SU-DHL-6 (cell line): ENCODE measurements at regions not wholly inside any gene's neighbourhood (a gene's known extent, or its start where the extent isn't known, plus 50 kb on each side); places are given as distances from the start of the nearest gene placed in this dataset.

Experiments
- EZH2phosphoT487 ChIP-seq: fragments of 200-600 bp; sonication (generic), shearing (Covaris generic); conservative IDR thresholded peaks from 2 replicates; pipeline ENCODE4 v1.6.1; 2018; ENCODE audit warnings: mild to moderate bottlenecking, antibody characterized with exemption, low read length, moderate library complexity, mixed read lengths
- TF ChIP-seq, protein P1 (sequence below): fragments of 200-600 bp; sonication (generic); IDR thresholded peaks from one replicate; pipeline ENCODE4 v1.5.1; 2017; ENCODE audit warnings: antibody characterized with exemption, mild to moderate bottlenecking, low read length, moderate library complexity; ENCODE audit not compliant: insufficient read depth, poor library complexity, severe bottlenecking

DNA sequence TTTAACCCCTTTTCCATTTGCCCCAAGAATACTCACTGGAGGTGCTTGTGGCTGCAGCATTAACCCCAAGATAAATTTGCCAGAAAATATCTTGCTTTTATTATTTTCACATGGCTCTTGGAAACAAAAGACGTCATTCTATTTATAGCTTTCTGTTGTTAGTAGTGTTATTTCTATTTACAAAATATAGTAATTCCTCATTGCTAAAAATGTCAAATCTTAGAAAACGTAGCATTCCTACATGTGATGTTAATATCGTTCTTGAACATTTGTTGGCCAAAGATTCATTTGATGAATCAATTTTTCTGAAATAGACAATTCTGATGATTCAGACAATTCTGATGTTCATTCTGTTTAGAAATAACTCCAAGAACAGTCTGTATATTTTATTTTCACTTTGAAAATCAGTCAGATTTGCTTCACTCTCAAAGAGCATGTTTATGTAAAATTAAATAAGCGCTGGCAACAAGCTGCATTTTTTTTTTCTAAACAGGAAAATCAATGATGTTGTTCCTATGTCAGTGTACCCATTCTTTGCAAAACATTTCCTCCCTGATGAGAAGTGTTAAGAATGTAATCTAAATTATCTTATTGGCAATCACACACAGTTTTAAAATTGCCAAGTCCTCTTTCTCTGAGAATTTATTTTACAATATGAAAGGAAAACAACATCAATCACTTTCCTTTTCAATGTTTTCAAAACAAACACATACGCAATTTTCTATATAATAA lies 334.0 kb downstream of the KCTD12 start:
- TF ChIP-seq, protein P1, sequence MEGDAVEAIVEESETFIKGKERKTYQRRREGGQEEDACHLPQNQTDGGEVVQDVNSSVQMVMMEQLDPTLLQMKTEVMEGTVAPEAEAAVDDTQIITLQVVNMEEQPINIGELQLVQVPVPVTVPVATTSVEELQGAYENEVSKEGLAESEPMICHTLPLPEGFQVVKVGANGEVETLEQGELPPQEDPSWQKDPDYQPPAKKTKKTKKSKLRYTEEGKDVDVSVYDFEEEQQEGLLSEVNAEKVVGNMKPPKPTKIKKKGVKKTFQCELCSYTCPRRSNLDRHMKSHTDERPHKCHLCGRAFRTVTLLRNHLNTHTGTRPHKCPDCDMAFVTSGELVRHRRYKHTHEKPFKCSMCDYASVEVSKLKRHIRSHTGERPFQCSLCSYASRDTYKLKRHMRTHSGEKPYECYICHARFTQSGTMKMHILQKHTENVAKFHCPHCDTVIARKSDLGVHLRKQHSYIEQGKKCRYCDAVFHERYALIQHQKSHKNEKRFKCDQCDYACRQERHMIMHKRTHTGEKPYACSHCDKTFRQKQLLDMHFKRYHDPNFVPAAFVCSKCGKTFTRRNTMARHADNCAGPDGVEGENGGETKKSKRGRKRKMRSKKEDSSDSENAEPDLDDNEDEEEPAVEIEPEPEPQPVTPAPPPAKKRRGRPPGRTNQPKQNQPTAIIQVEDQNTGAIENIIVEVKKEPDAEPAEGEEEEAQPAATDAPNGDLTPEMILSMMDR = no peak
- no peak for TF ChIP-seq EZH2phosphoT487
